AG09309 (cell line): ENCODE measurements at regions not wholly inside any gene's neighbourhood (a gene's known extent, or its start where the extent isn't known, plus 50 kb on each side); places are given as distances from the start of the nearest gene placed in this dataset.

ENCODE experiments used
- DNase-seq: peaks from one replicate; pipeline ENCODE4 v3.0.0-alpha.2; 2010; ENCODE audit warnings: low read depth
- H3K4me3 ChIP-seq: 2 replicates; pipeline ENCODE4 v1.5.1; 2011; ENCODE audit warnings: mild to moderate bottlenecking, low read depth, low read length, moderate library complexity; ENCODE audit not compliant: control insufficient read depth
- TF ChIP-seq, protein P1 (sequence below): IDR thresholded peaks from 2 replicates; pipeline ENCODE4 v1.5.1; 2011; ENCODE audit warnings: mild to moderate bottlenecking, low read depth, low read length, inconsistent platforms; ENCODE audit not compliant: insufficient read depth, control insufficient read depth; ENCODE audit errors: missing control alignments

GRCh38 chr21:16345757-16346156 lies 616.0 kb downstream of the USP25 start:
- TF ChIP-seq, protein P1, sequence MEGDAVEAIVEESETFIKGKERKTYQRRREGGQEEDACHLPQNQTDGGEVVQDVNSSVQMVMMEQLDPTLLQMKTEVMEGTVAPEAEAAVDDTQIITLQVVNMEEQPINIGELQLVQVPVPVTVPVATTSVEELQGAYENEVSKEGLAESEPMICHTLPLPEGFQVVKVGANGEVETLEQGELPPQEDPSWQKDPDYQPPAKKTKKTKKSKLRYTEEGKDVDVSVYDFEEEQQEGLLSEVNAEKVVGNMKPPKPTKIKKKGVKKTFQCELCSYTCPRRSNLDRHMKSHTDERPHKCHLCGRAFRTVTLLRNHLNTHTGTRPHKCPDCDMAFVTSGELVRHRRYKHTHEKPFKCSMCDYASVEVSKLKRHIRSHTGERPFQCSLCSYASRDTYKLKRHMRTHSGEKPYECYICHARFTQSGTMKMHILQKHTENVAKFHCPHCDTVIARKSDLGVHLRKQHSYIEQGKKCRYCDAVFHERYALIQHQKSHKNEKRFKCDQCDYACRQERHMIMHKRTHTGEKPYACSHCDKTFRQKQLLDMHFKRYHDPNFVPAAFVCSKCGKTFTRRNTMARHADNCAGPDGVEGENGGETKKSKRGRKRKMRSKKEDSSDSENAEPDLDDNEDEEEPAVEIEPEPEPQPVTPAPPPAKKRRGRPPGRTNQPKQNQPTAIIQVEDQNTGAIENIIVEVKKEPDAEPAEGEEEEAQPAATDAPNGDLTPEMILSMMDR = no peak
- no peak for DNase-seq
- no peak overlapping the region for H3K4me3 ChIP-seq

DNA sequence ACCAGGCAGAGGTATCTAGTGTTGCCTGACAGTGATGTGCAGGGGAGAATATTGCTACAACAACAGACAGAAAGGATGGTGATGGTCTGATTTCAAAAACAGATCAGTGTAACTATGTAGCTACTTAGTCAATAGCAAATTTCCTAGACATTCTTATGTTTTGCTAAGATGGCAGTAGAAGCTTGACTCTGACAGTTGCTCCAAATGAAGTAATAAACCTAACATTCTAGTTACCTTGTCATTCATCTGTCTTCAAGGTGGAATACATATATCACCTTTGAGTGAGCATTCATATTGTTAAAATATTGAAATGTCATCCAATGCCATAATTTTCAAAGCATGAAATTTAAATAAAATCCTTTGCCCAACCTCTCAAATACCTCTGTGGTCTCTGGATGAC lies 617.4 kb downstream of the USP25 start:
- no peak for DNase-seq
- no peak overlapping the region for H3K4me3 ChIP-seq
- TF ChIP-seq, protein P1 = no peak

GRCh38 chr21:16353764-16354163 lies 624.0 kb downstream of the USP25 start:
- TF ChIP-seq, protein P1 = no peak
- H3K4me3 ChIP-seq = no peak overlapping the region
- DNase-seq = no peak

DNA sequence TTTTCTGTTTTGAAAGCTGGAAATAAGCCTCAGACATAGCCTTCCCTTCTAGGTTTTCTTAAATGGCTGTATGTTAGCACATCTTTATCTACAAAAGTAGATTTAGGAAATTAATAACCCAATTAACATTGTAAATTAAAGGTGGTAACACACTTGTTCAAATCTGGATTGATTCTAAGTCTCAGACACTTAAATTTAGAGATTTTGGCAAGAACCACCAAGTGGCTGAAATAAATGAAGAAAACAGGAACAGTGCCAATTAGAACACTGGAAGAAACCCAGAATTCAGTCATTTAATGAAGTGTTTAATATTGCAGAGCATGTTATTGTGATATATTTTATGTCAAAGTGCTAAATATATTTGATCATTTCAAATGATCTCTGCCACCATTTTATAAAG lies 628.2 kb downstream of the USP25 start:
- DNase-seq = no peak
- TF ChIP-seq, protein P1 = no peak
- H3K4me3 ChIP-seq = no peak overlapping the region

GRCh38 chr21:16358784-16359183 lies 629.0 kb downstream of the USP25 start:
- H3K4me3 ChIP-seq = no peak overlapping the region
- DNase-seq = no peak
- TF ChIP-seq, protein P1 = no peak

- H3K4me3 ChIP-seq = no peak overlapping the region
- TF ChIP-seq, protein P1 = no peak
- no peak for DNase-seq
Observed at GRCh38 chr21:16363100-16363499, 633.3 kb downstream of the USP25 start.

DNA sequence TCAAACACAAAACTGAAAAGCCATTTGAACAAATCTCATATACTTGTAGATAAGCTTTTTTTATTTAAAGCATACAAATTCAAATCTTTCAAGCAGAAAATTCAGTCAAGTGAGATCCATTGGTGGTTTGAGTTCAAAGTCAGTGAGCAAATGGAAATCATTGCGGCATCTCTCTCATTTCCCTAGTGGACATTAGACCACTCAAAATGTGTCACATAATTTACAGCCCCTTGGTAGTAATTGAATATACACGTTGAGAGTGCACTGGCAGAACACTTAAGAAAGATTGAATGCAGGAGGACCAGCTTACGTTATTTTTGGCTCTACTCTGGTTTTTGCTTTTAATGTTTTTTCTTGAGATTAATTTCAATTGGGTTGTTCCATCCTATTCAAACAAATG lies 633.7 kb downstream of the USP25 start:
- TF ChIP-seq, protein P1 = no peak
- no peak for DNase-seq
- H3K4me3 ChIP-seq = no peak overlapping the region
